HG03460 (cell line): ENCODE measurements at regions not wholly inside any gene's neighbourhood (a gene's known extent, or its start where the extent isn't known, plus 50 kb on each side); places are given as distances from the start of the nearest gene placed in this dataset.

Experiments
- ATAC-seq: cut with Tn5 transposase; IDR thresholded peaks from one replicate; pipeline ENCODE4 v1.9.1; 2021; ENCODE audit not compliant: unreplicated experiment

GRCh38 chr20:7492257-7492656 lies 448.0 kb downstream of the HAO1 start:
- ATAC-seq, result no peak

- no peak for ATAC-seq
These were observed 446.9 kb downstream of the HAO1 start for GRCh38 chr20:7493311-7493710.

- ATAC-seq, result no peak
These were observed 443.8 kb downstream of the HAO1 start for GRCh38 chr20:7496394-7496991.

GRCh38 chr20:7497985-7498384 lies 442.3 kb downstream of the HAO1 start:
- no peak for ATAC-seq

DNA sequence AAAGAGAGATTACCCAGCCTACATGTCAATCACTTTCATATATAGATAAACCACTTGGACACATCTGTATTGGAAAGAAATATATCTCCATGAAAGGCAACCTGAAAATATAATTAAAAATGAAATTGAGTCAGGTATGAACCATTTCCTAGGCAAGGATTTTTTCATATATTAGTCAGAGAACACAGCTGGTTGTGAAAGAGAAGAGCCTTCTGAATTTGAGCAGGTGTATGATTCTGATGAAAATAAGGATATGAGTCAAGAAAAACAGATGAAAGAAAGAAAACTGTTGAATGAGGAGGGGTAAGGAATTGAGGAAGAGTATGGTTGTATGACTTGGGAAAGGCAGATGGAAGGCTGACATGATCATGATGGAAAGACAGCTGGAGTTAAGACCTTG lies 441.1 kb downstream of the HAO1 start:
- ATAC-seq, result no peak

- no peak for ATAC-seq
These were observed 440.0 kb downstream of the HAO1 start for GRCh38 chr20:7500231-7500663.

DNA sequence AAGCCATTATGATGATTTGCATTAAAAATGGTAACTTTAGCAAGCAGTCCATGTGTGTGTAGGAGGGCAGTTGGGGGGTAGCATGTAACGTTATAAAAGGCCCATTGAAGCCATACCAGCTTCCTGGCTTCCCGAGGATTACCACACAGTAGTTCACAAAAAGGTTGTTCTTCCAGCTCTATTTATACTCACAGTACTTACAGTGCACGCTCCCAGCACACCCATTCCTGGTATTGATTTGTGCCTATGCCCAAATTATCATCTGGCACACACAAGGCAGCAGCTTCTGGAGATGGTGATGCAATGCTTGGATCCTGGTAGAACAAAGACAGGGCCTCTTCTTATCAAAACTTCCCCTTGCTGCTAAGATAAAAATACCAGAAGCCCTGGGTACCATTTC lies 436.8 kb downstream of the HAO1 start:
- ATAC-seq, result no peak

GRCh38 chr20:7505152-7505834 lies 435.0 kb downstream of the HAO1 start:
- no peak for ATAC-seq

DNA sequence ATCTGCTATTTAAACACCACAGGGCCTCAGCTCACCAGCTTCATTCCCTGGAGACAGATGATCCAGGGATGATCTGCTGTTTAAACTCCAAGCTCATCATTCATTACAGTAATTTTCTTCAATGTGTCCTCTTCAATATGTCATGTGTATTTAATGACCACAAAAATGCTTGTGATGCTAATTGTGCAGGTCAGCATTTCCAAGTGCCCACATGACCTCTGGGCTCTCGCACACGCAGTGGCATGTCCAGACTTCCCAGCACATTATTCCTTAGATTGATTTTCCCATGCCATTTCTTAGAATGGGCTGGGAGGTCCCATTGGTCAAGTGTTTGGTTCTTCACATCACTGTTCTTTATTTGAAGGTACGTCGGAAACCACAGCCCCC lies 434.4 kb downstream of the HAO1 start:
- no peak for ATAC-seq

- ATAC-seq, result no peak
These were observed 423.6 kb downstream of the HAO1 start for GRCh38 chr20:7516621-7517111.

- ATAC-seq, result no peak
These were observed 419.9 kb downstream of the HAO1 start for GRCh38 chr20:7520361-7520760.

GRCh38 chr20:7523288-7523687 lies 417.0 kb downstream of the HAO1 start:
- ATAC-seq, result no peak

DNA sequence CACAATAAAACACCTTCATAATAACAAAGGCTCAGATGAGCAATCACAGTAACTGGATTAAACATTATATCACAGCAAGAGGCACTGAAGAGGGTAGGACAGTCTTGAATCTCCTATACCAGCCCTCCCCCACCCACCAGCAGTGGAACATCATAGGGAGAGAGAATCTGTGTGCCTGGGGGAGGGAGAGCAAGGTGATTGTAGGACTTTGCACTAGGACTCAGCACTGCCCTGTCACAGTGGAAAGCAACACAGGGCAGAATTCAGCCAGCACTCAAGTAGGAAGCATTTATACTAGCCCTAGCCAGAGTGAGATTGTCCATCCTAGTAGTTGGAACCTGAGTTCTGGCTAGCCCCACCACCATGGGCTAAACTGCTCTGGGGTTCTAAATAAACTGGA lies 400.2 kb downstream of the HAO1 start:
- no peak for ATAC-seq

DNA sequence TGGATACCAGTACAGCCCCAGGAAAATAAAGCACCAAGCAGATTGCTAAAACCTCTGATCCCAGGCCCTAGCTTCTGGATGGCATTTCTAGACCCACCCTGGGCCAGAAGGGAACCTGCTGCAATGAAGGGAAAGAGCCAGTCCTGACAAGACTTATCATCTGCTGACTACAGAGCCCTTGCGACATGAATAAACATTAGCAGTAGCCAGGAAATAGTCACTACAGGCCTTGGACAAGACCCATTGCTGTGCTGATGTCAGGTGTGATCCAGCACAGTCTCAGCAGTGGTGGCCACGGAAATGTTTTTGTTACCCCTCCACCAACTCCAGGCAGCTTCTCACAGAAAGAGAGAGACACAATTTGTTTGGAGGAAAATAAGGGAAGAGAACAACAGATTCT lies 399.3 kb downstream of the HAO1 start:
- no peak for ATAC-seq

DNA sequence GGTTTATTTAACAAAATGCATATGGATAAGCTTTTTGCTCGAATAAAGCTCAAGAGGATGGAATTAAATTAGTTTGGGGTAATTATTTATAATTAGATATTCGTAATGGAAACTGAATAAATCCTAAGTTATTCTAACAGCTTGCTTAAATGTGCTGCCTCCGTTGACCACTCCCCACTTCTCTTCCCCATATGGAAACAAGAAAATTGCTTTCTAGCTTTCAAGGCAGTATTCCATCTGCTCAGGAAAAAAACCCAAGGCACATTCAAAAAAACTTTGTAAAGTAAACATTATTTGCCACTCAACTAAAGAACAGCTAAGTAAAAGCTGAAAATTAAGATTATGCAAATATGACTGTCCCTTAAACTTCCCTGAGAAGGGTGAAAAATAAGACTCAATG lies 369.2 kb downstream of the HAO1 start:
- ATAC-seq, result no peak

DNA sequence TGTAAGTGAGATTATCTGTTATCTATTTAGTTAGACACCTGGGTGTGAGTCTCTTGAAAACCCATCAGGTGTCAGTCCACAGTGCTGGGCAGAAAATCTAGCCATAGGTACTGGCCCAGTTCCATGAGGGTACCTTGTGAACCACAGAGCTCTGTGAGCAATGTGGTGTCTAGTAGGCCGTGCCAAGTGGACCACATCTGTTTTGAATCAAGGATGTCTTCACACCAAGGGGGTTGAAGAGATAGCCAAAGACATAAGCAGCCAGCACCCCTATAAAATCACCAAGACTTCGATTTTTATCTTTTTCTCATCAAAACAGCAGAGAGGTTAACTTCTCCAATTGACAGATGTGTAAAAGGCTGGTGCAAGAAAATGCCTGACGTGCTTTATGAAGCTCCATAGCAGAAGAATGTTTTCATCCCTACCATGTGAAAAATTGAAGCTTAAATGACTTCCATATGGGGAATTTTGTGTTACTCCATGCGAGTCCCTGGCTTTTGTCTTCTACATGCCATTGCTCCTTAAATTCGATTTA lies 368.7 kb downstream of the HAO1 start:
- no peak for ATAC-seq

GRCh38 chr20:7579888-7580287 lies 360.4 kb downstream of the HAO1 start:
- ATAC-seq, result no peak

GRCh38 chr20:7585126-7585679 lies 355.1 kb downstream of the HAO1 start:
- ATAC-seq, result no peak

GRCh38 chr20:7586481-7586880 lies 353.8 kb downstream of the HAO1 start:
- no peak for ATAC-seq

- no peak for ATAC-seq
These were observed 351.1 kb downstream of the HAO1 start for GRCh38 chr20:7589164-7589563.

- no peak for ATAC-seq
These were observed 343.7 kb downstream of the HAO1 start for GRCh38 chr20:7596541-7596940.

DNA sequence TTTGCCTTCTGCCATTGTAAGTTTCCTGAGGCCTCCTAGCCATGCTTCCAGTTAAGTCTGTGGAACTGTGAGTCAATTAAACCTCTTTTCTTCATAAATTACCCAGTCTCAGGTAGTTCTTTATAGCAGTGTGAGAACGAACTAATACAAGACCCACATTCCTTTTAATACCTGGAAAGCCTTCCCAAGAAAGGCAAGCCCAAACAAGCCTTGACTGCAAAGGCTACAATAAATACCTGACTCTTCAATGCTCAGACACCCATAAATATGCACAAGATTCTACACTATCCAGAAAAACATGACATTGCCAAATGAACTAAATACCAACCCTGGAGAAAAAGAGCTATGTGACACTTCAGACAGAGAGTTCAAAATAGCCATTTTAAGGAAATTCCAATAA lies 338.8 kb downstream of the HAO1 start:
- ATAC-seq, result no peak
